ENCODE measurements at regions not wholly inside any gene's neighbourhood (a gene's known extent, or its start where the extent isn't known, plus 50 kb on each side); places are given as distances from the start of the nearest gene placed in this dataset.

DNA sequence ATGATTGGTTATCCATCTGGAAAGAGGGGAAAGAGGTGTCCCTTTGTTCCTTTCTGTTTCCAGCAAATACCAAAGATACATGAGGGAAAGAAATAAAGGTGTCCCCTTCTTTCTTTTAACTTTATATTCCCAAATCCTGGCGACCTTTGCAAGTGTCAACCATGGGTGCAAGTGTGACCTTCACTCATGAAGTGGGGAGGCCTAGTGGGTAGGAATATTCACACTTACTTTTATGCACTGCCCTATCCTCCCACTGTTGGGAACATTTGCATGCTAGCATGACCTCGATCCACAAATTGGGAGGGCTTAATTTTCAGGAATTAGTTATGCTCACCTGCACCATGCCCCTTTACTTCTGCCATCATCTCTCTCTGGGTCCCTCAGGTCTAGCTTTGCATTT, 70.2 kb upstream of the ZNF804A start:
- no peak overlapping the region for H3K27ac ChIP-seq (ENCODE audit: low read depth, low read length, poor library complexity, severe bottlenecking)
- H3K9ac ChIP-seq (ENCODE audit: low read length) = no peak overlapping the region
- peaks cover 20% of the 10 kb centered on the region for H3K9me3 ChIP-seq (ENCODE audit: low read length)
- no peaks in the 10 kb centered on the region for H3K4me1 ChIP-seq (ENCODE audit: insufficient read depth, low read length, severe bottlenecking)
- no peaks in the 10 kb centered on the region for H3F3A ChIP-seq (ENCODE audit: insufficient read depth, low read length)
- no peak overlapping the region for H3K4me3 ChIP-seq (ENCODE audit: low read depth, low read length, poor library complexity, severe bottlenecking)
- TF ChIP-seq, protein P1, sequence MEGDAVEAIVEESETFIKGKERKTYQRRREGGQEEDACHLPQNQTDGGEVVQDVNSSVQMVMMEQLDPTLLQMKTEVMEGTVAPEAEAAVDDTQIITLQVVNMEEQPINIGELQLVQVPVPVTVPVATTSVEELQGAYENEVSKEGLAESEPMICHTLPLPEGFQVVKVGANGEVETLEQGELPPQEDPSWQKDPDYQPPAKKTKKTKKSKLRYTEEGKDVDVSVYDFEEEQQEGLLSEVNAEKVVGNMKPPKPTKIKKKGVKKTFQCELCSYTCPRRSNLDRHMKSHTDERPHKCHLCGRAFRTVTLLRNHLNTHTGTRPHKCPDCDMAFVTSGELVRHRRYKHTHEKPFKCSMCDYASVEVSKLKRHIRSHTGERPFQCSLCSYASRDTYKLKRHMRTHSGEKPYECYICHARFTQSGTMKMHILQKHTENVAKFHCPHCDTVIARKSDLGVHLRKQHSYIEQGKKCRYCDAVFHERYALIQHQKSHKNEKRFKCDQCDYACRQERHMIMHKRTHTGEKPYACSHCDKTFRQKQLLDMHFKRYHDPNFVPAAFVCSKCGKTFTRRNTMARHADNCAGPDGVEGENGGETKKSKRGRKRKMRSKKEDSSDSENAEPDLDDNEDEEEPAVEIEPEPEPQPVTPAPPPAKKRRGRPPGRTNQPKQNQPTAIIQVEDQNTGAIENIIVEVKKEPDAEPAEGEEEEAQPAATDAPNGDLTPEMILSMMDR (IDR thresholded peaks at IDR 0.05; ENCODE audit: low read length) = no peak
- TF ChIP-seq EZH2 (IDR thresholded peaks at IDR 0.05; ENCODE audit: borderline replicate concordance, low read length) = no peak
- H3K27me3 ChIP-seq (ENCODE audit: insufficient read depth, low read length) = no peaks in the 10 kb centered on the region
- H4K20me1 ChIP-seq (ENCODE audit: insufficient read depth, low read length) = no peaks in the 10 kb centered on the region
- H3K4me2 ChIP-seq (ENCODE audit: low read length) = no peak overlapping the region
- no peaks in the 10 kb centered on the region for H3K79me2 ChIP-seq (ENCODE audit: insufficient read depth, low read length)
- no peaks in the 10 kb centered on the region for H3K9me2 ChIP-seq (ENCODE audit: low read depth, low read length)
- no peak overlapping the region for H2AFZ ChIP-seq (ENCODE audit: low read length)
- H3K36me3 ChIP-seq (ENCODE audit: insufficient read depth, low read length) = no peaks in the 10 kb centered on the region

DNA sequence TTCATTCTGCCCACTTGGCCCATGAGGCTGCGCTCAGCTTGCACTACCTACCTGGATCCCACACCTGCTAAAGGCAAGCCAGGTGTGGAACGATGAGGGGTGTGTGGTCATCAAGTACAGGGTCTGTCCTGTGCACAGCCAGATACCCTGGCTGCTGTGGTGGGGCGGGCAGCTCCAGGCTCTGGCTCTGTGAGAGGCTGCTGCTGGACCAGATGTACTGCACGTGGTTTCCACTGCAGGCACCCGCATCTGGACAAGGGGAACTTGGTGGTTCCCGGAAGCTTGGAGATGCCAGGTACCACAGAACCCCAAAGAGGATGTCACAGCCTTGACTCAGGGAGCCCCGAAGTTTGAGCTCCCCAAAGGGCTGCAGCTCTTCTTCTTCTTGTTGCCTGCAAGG, 68.1 kb upstream of the ZNF804A start:
- peaks cover 18% of the 10 kb centered on the region for H3K9me3 ChIP-seq (ENCODE audit: low read length)
- no peaks in the 10 kb centered on the region for H3K79me2 ChIP-seq (ENCODE audit: insufficient read depth, low read length)
- H3K9me2 ChIP-seq (ENCODE audit: low read depth, low read length) = no peaks in the 10 kb centered on the region
- H3K4me3 ChIP-seq (ENCODE audit: low read depth, low read length, poor library complexity, severe bottlenecking) = no peak overlapping the region
- H3K4me1 ChIP-seq (ENCODE audit: insufficient read depth, low read length, severe bottlenecking) = no peaks in the 10 kb centered on the region
- H3K36me3 ChIP-seq (ENCODE audit: insufficient read depth, low read length) = no peaks in the 10 kb centered on the region
- H3K9ac ChIP-seq (ENCODE audit: low read length) = no peak overlapping the region
- H3K4me2 ChIP-seq (ENCODE audit: low read length) = no peak overlapping the region
- H3K27me3 ChIP-seq (ENCODE audit: insufficient read depth, low read length) = no peaks in the 10 kb centered on the region
- TF ChIP-seq EZH2 (IDR thresholded peaks at IDR 0.05; ENCODE audit: borderline replicate concordance, low read length) = no peak
- TF ChIP-seq, protein P1 (IDR thresholded peaks at IDR 0.05; ENCODE audit: low read length) = no peak
- H2AFZ ChIP-seq (ENCODE audit: low read length) = no peak overlapping the region
- H3F3A ChIP-seq (ENCODE audit: insufficient read depth, low read length) = no peaks in the 10 kb centered on the region
- H3K27ac ChIP-seq (ENCODE audit: low read depth, low read length, poor library complexity, severe bottlenecking) = no peak overlapping the region
- no peaks in the 10 kb centered on the region for H4K20me1 ChIP-seq (ENCODE audit: insufficient read depth, low read length)

DNA sequence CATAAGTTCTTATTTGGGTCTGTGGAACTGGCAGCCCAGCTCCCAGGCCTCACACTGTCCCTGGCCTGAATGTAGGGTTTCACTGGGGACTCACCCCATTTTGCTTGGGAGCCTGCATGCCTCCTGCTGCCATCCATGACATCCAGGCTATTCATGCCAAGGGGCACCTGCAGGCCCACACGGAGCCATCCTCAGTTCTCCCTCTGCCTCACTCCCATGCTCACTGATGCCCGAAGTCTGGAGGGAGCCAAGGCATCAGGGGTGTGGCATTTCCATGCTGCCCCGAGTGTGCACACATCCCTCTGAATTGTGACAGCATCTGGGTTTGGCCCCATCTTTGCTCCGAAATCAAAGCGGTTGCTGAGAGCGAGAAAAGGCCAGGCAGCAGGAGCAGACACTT, 67.4 kb upstream of the ZNF804A start:
- Histone ChIP-seq H3K4me1 (ENCODE audit: insufficient read depth, low read length, severe bottlenecking) (no peaks in the 10 kb centered on the region), H3K9me3 (ENCODE audit: low read length) (peaks cover 16% of the 10 kb centered on the region), H3K36me3 (ENCODE audit: insufficient read depth, low read length) (no peaks in the 10 kb centered on the region), H4K20me1 (ENCODE audit: insufficient read depth, low read length) (no peaks in the 10 kb centered on the region), H3K27me3 (ENCODE audit: insufficient read depth, low read length) (no peaks in the 10 kb centered on the region), H3K4me2 (ENCODE audit: low read length) (no peak overlapping the region), H3K9ac (ENCODE audit: low read length) (no peak overlapping the region), H3K27ac (ENCODE audit: low read depth, low read length, poor library complexity, severe bottlenecking) (no peak overlapping the region), H3K79me2 (ENCODE audit: insufficient read depth, low read length) (no peaks in the 10 kb centered on the region), H2AFZ (ENCODE audit: low read length) (no peak overlapping the region), H3K4me3 (ENCODE audit: low read depth, low read length, poor library complexity, severe bottlenecking) (no peak overlapping the region), H3F3A (ENCODE audit: insufficient read depth, low read length) (no peaks in the 10 kb centered on the region), H3K9me2 (ENCODE audit: low read depth, low read length) (no peaks in the 10 kb centered on the region)
- no peak for TF ChIP-seq EZH2 (IDR thresholded peaks at IDR 0.05; ENCODE audit: borderline replicate concordance, low read length)
- TF ChIP-seq, protein P1 (IDR thresholded peaks at IDR 0.05; ENCODE audit: low read length) = no peak

All from OCI-LY1 (cell line).